Uterus (tissue), 3 donors: ENCODE measurements at regions not wholly inside any gene's neighbourhood (a gene's known extent, or its start where the extent isn't known, plus 50 kb on each side); places are given as distances from the start of the nearest gene placed in this dataset.

Experiments used
- DNase-seq, 2 donors: peaks; one replicate each; pipeline ENCODE4 v3.0.0-alpha.2; 2019 to 2020
- H3K27ac ChIP-seq, 2 donors: fragments of 200-600 bp; sonication (generic); 1 replicate in 1 of 2; 2 replicates in 1 of 2; pipeline ENCODE4 v1.5.1; 2016 to 2018
- H3K27me3 ChIP-seq, 2 donors: fragments of 200-600 bp; sonication (generic); one replicate each; pipeline ENCODE4 v1.5.1; 2018 to 2019; ENCODE audit warnings: control low read depth in 1 of 2
- H3K36me3 ChIP-seq, 2 donors: fragments of 200-600 bp; sonication (generic); one replicate each; pipeline ENCODE4 v1.5.1; 2019; ENCODE audit warnings: control low read depth in 1 of 2
- H3K4me1 ChIP-seq, 2 donors: fragments of 200-600 bp; sonication (generic); one replicate each; pipeline ENCODE4 v1.5.1; 2018 to 2019; ENCODE audit warnings: control low read depth in 1 of 2
- H3K4me3 ChIP-seq, 2 donors: fragments of 200-600 bp; sonication (generic); 1 replicate in 1 of 2; 2 replicates in 1 of 2; pipeline ENCODE4 v1.5.1; 2018 to 2019; ENCODE audit warnings: mild to moderate bottlenecking in 1 of 2
- H3K9me3 ChIP-seq, 2 donors: fragments of 200-600 bp; sonication (generic); one replicate each; pipeline ENCODE4 v1.5.1; 2019; ENCODE audit warnings: control low read depth in 1 of 2
- POLR2A ChIP-seq, 2 donors: fragments of 450-650 bp; IDR thresholded peaks; one replicate each; pipeline ENCODE4 v1.6.1; 2016; ENCODE audit warnings: antibody characterized with exemption in 2 of 2, mild to moderate bottlenecking in 1 of 2, moderate library complexity in 1 of 2
- intact Hi-C: fragments of 100-400 bp; cut with DNase I; formaldehyde crosslinking; loops from one replicate; pipeline ENCODE4 v1.15.1; 2023; ENCODE audit warnings: low total_unique reads
- TF ChIP-seq, protein P1 (sequence below), 4 experiments: fragments of 200-600 bp in 2 of 4; fragments of 450-650 bp in 2 of 4; sonication (generic) in 2 of 4; IDR thresholded peaks; one replicate each; pipeline ENCODE4 v1.5.1; 2016 to 2019; ENCODE audit warnings: antibody characterized with exemption in 4 of 4, mild to moderate bottlenecking in 2 of 4, moderate library complexity in 1 of 4
- donor health status: DM: yes; HTN: yes; CAD: no.

DNA sequence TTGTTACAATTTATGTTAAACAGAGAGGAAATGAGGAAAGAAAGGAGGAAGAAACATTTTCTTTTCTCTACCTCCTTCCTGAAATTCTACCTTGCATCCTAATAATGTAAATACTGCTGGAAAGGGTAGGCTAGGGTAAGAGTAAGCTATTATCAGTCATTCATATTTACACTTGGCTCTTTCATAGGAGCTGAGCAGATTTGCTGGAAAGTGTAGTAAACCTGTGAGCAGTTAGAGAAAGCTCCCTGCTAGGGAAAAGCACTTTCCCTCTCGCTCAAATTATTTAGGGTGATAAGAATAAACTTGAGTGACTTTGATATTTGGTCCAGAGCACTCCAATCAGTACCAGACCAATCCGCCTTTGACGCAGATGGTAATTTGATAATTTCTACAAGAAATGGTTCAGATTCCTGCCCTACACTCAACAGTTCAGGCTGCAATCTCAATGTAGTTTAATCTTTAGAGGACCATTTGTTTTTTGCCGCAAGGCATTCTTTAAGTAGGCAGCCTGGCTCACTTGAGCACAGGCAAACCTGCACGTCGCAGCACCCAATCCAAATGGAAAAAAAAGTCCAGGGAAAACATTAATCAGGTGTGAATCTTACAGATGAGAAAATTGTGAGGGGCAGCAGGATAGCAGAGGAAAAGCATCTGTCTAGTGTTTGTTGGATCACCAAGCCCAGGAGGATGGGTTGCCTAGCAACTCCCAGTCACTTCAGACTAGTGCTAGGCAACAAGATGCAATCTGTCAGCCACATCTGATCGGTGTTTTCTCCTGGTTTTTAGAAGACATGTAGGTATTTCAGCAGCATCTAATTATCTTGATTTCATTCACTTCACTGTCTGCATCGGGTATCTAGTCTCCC, 68.6 kb upstream of the KL start:
- Histone ChIP-seq H3K27ac (no peak overlapping the region), H3K27me3 (no peaks in the 10 kb centered on the region), H3K4me1 (no peaks in the 10 kb centered on the region), H3K4me3 (no peak overlapping the region), H3K9me3 (no peaks in the 10 kb centered on the region), H3K36me3 (no peaks in the 10 kb centered on the region)
- intact Hi-C loops: no loop called here
- no peak for DNase-seq
- TF ChIP-seq, protein P1, sequence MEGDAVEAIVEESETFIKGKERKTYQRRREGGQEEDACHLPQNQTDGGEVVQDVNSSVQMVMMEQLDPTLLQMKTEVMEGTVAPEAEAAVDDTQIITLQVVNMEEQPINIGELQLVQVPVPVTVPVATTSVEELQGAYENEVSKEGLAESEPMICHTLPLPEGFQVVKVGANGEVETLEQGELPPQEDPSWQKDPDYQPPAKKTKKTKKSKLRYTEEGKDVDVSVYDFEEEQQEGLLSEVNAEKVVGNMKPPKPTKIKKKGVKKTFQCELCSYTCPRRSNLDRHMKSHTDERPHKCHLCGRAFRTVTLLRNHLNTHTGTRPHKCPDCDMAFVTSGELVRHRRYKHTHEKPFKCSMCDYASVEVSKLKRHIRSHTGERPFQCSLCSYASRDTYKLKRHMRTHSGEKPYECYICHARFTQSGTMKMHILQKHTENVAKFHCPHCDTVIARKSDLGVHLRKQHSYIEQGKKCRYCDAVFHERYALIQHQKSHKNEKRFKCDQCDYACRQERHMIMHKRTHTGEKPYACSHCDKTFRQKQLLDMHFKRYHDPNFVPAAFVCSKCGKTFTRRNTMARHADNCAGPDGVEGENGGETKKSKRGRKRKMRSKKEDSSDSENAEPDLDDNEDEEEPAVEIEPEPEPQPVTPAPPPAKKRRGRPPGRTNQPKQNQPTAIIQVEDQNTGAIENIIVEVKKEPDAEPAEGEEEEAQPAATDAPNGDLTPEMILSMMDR (IDR thresholded peaks at IDR 0.05): no peak
- TF ChIP-seq POLR2A (IDR thresholded peaks at IDR 0.05): no peak

DNA sequence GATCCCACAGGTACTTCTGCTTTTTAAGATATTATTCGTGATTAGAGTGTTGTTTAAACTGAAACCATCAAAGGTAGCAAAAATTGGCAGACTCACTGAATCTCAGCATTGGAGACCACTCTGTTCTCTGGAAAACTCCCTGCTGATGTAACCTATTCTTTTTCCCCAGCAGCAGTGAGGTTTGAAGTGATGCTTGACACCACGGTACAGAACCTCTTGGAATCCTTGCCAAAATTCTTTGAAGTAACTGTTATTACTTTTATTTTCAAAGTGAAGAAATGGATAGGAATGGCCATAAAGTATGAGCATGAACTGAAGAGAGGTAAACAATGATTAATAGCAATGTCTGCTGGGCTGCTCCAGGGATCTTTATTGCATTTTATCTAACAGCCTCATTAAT, 66.4 kb upstream of the KL start:
- Histone ChIP-seq H3K4me1 (no peaks in the 10 kb centered on the region), H3K27me3 (no peaks in the 10 kb centered on the region), H3K27ac (no peak overlapping the region), H3K4me3 (no peak overlapping the region), H3K9me3 (no peaks in the 10 kb centered on the region), H3K36me3 (no peaks in the 10 kb centered on the region)
- intact Hi-C loops: no loop called here
- TF ChIP-seq, protein P1 (IDR thresholded peaks at IDR 0.05): no peak
- no peak for TF ChIP-seq POLR2A (IDR thresholded peaks at IDR 0.05)
- no peak for DNase-seq

DNA sequence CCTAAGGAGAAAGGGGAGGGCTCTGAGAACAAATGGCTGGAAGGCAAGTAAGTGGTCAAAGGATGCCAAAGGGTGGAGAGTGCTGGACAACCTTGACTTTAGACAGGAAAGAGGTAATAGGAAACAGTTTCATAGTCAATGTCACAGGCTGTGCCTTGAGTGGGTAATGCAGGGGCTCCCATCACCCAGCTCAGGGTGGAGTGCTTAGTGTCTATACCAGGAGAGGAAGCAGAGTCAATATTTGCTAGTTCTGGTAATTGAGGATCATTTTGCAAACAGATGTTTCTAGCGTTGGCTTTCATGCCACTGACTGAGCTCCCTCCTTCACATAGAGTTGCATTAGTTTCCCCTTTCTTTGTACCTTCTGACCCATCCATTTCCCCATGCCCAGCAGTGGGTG, 64.6 kb upstream of the KL start:
- intact Hi-C loops: no loop called here
- Histone ChIP-seq H3K27me3 (no peaks in the 10 kb centered on the region), H3K4me1 (no peaks in the 10 kb centered on the region), H3K36me3 (no peaks in the 10 kb centered on the region), H3K4me3 (no peak overlapping the region), H3K9me3 (no peaks in the 10 kb centered on the region), H3K27ac (no peak overlapping the region)
- no peak for DNase-seq
- TF ChIP-seq, protein P1 (IDR thresholded peaks at IDR 0.05): no peak
- no peak for TF ChIP-seq POLR2A (IDR thresholded peaks at IDR 0.05)

DNA sequence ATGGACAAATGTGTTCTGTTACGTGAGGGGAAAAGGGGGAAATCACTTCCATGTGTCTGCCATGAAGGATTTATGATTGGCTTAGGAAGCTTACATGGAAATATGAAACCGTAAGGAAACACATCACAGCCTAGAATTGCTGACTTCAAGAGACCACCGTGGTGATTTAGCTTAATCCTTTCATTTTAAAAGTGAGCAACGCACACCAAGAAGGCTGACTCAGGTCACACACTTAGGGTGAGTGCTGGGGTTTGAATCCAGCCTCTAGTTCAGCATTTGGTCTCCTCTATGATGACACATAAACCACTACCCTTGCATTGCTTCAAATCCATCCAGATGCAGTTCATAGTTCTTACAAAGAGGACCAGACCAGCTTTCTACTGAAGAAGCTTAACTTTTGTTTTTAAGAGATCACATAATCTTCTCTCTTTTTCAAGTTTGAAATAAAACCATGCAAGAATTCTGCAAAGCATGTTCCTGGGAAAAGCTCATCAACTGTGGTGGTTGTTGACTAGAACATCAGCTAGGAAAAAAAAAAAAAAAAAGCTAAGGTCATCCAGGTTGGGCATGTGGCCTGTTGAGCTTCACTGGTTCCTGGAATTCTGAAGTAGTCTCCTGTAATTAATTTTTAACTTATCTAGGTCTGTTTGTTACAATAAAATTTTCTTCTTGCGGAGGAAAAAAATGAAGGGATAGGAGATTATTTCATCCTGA, 60.2 kb upstream of the KL start:
- no peaks in the 10 kb centered on the region for H3K36me3 ChIP-seq
- H3K4me3 ChIP-seq: no peak overlapping the region
- H3K9me3 ChIP-seq: no peaks in the 10 kb centered on the region
- H3K4me1 ChIP-seq: no peaks in the 10 kb centered on the region
- no peak for DNase-seq
- intact Hi-C loops: no loop called here
- no peaks in the 10 kb centered on the region for H3K27me3 ChIP-seq
- H3K27ac ChIP-seq: no peak overlapping the region
- no peak for TF ChIP-seq POLR2A (IDR thresholded peaks at IDR 0.05)
- TF ChIP-seq, protein P1 (IDR thresholded peaks at IDR 0.05): no peak

DNA sequence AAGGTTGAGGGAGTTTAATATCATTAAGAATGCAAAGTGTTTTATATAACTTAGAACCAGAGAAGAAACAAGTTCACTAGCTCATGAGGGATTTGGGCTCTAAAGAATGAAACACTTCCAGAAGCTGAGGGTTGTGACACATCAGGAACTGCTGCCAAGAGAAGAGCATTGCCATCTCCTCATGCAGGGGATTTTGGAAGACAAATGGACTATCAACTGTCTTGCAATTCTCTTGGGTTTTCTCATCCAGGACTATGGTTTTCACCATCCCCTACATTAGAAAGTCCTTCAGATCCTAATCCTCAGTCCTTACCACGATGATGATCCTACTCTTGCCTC, 59.7 kb upstream of the KL start:
- Histone ChIP-seq H3K9me3 (no peaks in the 10 kb centered on the region), H3K4me3 (no peak overlapping the region), H3K27ac (no peak overlapping the region), H3K4me1 (no peaks in the 10 kb centered on the region), H3K36me3 (no peaks in the 10 kb centered on the region), H3K27me3 (no peaks in the 10 kb centered on the region)
- TF ChIP-seq POLR2A (IDR thresholded peaks at IDR 0.05): no peak
- TF ChIP-seq, protein P1 (IDR thresholded peaks at IDR 0.05): no peak
- intact Hi-C loops: no loop called here
- no peak for DNase-seq
